Omental fat pad (tissue), 3 donors: ENCODE measurements at regions not wholly inside any gene's neighbourhood (a gene's known extent, or its start where the extent isn't known, plus 50 kb on each side); places are given as distances from the start of the nearest gene placed in this dataset.
A peak's percentile ranks its signal among the peaks of the same experiment; 100 is the strongest.

Experiments
- ATAC-seq: fragments of 150-250 bp; one replicate; pipeline ENCODE4 v1.9.1; 2016; ENCODE audit warnings: mild to moderate bottlenecking, moderate library complexity; ENCODE audit not compliant: low FRiP score
- DNase-seq: peaks from one replicate; pipeline ENCODE4 v3.0.0-alpha.2; 2019; ENCODE audit warnings: low spot score
- CTCF ChIP-seq, 3 donors: fragments of 450-650 bp; IDR thresholded peaks; one replicate each; pipeline ENCODE4 v1.5.1; 2016 to 2017; ENCODE audit warnings: antibody characterized with exemption in 3 of 3, mild to moderate bottlenecking in 3 of 3, moderate library complexity in 2 of 3

- ATAC-seq = no peak
- TF ChIP-seq CTCF (IDR thresholded peaks at IDR 0.05) = no peak
- no peak for DNase-seq
These were observed 113.1 kb upstream of the TNC start for GRCh38 chr9:115230924-115231515.

GRCh38 chr9:115232181-115232774, 114.3 kb upstream of the TNC start:
- TF ChIP-seq CTCF (IDR thresholded peaks at IDR 0.05) = no peak
- DNase-seq (no peak), ATAC-seq (no peak)

- TF ChIP-seq CTCF (IDR thresholded peaks at IDR 0.05) = no peak
- ATAC-seq = peak; percentile 91
- DNase-seq = no peak
These were observed 116.1 kb upstream of the TNC start for GRCh38 chr9:115234094-115234493.

- TF ChIP-seq CTCF (IDR thresholded peaks at IDR 0.05) = no peak
- DNase-seq = no peak
- ATAC-seq = no peak
These were observed 117.3 kb upstream of the TNC start for GRCh38 chr9:115235221-115235620.

GRCh38 chr9:115237385-115237998, 119.5 kb upstream of the TNC start:
- TF ChIP-seq CTCF (IDR thresholded peaks at IDR 0.05) = no peak
- DNase-seq = no peak
- ATAC-seq = peak; percentile 42

- TF ChIP-seq CTCF (IDR thresholded peaks at IDR 0.05) = no peak
- ATAC-seq = no peak
- no peak for DNase-seq
These were observed 122.7 kb upstream of the TNC start for GRCh38 chr9:115240676-115241075.

- no peak for TF ChIP-seq CTCF (IDR thresholded peaks at IDR 0.05)
- ATAC-seq = no peak
- no peak for DNase-seq
These were observed 123.7 kb upstream of the TNC start for GRCh38 chr9:115241641-115242040.
